ENCODE measurements at regions not wholly inside any gene's neighbourhood (a gene's known extent, or its start where the extent isn't known, plus 50 kb on each side); places are given as distances from the start of the nearest gene placed in this dataset.

GRCh38 chr2:48896870-48897269 is 141.3 kb upstream of the LHCGR start (continued):
- TF ChIP-seq ATF2 (IDR thresholded peaks at IDR 0.05; ENCODE audit: low read length), result no peak
- no peak for TF ChIP-seq CEBPB (IDR thresholded peaks at IDR 0.05; ENCODE audit: low read depth, low read length)
- no peak for TF ChIP-seq GABPA (IDR thresholded peaks at IDR 0.05; ENCODE audit: borderline replicate concordance, insufficient read depth, low read length)
